ENCODE measurements at regions not wholly inside any gene's neighbourhood (a gene's known extent, or its start where the extent isn't known, plus 50 kb on each side); places are given as distances from the start of the nearest gene placed in this dataset.

GRCh38 chr13:76792731-76793347, 93.4 kb downstream of the KCTD12 start:
- no peak for DNase-seq

GRCh38 chr13:76790980-76791819, 95.0 kb downstream of the KCTD12 start:
- peak; percentile 59 for DNase-seq

- DNase-seq: no peak
These were observed 95.7 kb downstream of the KCTD12 start for GRCh38 chr13:76790526-76790925.

- peak; percentile 22 for DNase-seq
These were observed 102.4 kb downstream of the KCTD12 start for GRCh38 chr13:76783798-76784197.

GRCh38 chr13:76778853-76779252, 107.4 kb downstream of the KCTD12 start:
- no peak for DNase-seq

GRCh38 chr13:76777096-76777495, 109.1 kb downstream of the KCTD12 start:
- DNase-seq: no peak

- DNase-seq: no peak
These were observed 111.0 kb downstream of the KCTD12 start for GRCh38 chr13:76775088-76775740.

GRCh38 chr13:76773448-76774094, 112.6 kb downstream of the KCTD12 start:
- no peak for DNase-seq

GRCh38 chr13:76772241-76772640, 114.0 kb downstream of the KCTD12 start:
- no peak for DNase-seq

- DNase-seq: no peak
These were observed 116.9 kb downstream of the KCTD12 start for GRCh38 chr13:76769271-76769791.

- DNase-seq: no peak
These were observed 117.8 kb downstream of the KCTD12 start for GRCh38 chr13:76768384-76768783.

- DNase-seq: no peak
These were observed 121.3 kb downstream of the KCTD12 start for GRCh38 chr13:76764916-76765315.

- DNase-seq: no peak
These were observed 121.8 kb downstream of the KCTD12 start for GRCh38 chr13:76764429-76764828.

GRCh38 chr13:76762721-76763120, 123.5 kb downstream of the KCTD12 start:
- no peak for DNase-seq

GRCh38 chr13:76759877-76760276, 126.3 kb downstream of the KCTD12 start:
- DNase-seq: no peak

- no peak for DNase-seq
These were observed 127.5 kb downstream of the KCTD12 start for GRCh38 chr13:76758738-76759137.

GRCh38 chr13:76758257-76758656, 127.9 kb downstream of the KCTD12 start:
- no peak for DNase-seq

GRCh38 chr13:76756451-76756850, 129.8 kb downstream of the KCTD12 start:
- no peak for DNase-seq

GRCh38 chr13:76754414-76754813, 131.8 kb downstream of the KCTD12 start:
- DNase-seq: no peak

- no peak for DNase-seq
These were observed 134.9 kb downstream of the KCTD12 start for GRCh38 chr13:76751278-76751677.

- no peak for DNase-seq
These were observed 136.1 kb downstream of the KCTD12 start for GRCh38 chr13:76750126-76750525.

GRCh38 chr13:76745261-76746200, 140.7 kb downstream of the KCTD12 start:
- DNase-seq: no peak
